ENCODE measurements at regions not wholly inside any gene's neighbourhood (a gene's known extent, or its start where the extent isn't known, plus 50 kb on each side); places are given as distances from the start of the nearest gene placed in this dataset.

- no peak overlapping the region for H3K4me2 ChIP-seq (ENCODE audit: low read length)
- no peaks in the 10 kb centered on the region for H4K20me1 ChIP-seq (ENCODE audit: insufficient read depth)
- H3K9ac ChIP-seq (ENCODE audit: low read length): no peak overlapping the region
- H3K9me3 ChIP-seq (ENCODE audit: low read length): no peaks in the 10 kb centered on the region
- no peaks in the 10 kb centered on the region for H3K79me2 ChIP-seq (replicated peaks; ENCODE audit: insufficient read depth, low read length)
- H3K4me3 ChIP-seq (ENCODE audit: low read length): no peak overlapping the region
- H3K27ac ChIP-seq (ENCODE audit: low read length): no peak overlapping the region
- H3K36me3 ChIP-seq (ENCODE audit: insufficient read depth, low read length): no peaks in the 10 kb centered on the region
- no peak overlapping the region for H2AFZ ChIP-seq (ENCODE audit: low read depth, low read length)
- TF ChIP-seq SMC3 (conservative IDR thresholded peaks at IDR 0.05; ENCODE audit: poor library complexity): no peak
- TF ChIP-seq, protein P1, sequence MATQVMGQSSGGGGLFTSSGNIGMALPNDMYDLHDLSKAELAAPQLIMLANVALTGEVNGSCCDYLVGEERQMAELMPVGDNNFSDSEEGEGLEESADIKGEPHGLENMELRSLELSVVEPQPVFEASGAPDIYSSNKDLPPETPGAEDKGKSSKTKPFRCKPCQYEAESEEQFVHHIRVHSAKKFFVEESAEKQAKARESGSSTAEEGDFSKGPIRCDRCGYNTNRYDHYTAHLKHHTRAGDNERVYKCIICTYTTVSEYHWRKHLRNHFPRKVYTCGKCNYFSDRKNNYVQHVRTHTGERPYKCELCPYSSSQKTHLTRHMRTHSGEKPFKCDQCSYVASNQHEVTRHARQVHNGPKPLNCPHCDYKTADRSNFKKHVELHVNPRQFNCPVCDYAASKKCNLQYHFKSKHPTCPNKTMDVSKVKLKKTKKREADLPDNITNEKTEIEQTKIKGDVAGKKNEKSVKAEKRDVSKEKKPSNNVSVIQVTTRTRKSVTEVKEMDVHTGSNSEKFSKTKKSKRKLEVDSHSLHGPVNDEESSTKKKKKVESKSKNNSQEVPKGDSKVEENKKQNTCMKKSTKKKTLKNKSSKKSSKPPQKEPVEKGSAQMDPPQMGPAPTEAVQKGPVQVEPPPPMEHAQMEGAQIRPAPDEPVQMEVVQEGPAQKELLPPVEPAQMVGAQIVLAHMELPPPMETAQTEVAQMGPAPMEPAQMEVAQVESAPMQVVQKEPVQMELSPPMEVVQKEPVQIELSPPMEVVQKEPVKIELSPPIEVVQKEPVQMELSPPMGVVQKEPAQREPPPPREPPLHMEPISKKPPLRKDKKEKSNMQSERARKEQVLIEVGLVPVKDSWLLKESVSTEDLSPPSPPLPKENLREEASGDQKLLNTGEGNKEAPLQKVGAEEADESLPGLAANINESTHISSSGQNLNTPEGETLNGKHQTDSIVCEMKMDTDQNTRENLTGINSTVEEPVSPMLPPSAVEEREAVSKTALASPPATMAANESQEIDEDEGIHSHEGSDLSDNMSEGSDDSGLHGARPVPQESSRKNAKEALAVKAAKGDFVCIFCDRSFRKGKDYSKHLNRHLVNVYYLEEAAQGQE (IDR thresholded peaks at IDR 0.05; ENCODE audit: borderline replicate concordance): no peak
- no peak for TF ChIP-seq CTCF (IDR thresholded peaks at IDR 0.05; ENCODE audit: poor library complexity, severe bottlenecking)
- TF ChIP-seq EP300 (conservative IDR thresholded peaks at IDR 0.05; ENCODE audit: poor library complexity, severe bottlenecking): no peak
- no peak for TF ChIP-seq RAD21 (conservative IDR thresholded peaks at IDR 0.05)
- TF ChIP-seq TAF1 (IDR thresholded peaks at IDR 0.05; ENCODE audit: low read depth): no peak
- TF ChIP-seq EZH2 (IDR thresholded peaks at IDR 0.05; ENCODE audit: borderline replicate concordance, insufficient read depth, low read length, poor library complexity, severe bottlenecking): no peak
- no peak for TF ChIP-seq MXI1 (conservative IDR thresholded peaks at IDR 0.05; ENCODE audit: poor library complexity, severe bottlenecking)
- no peak for TF ChIP-seq POLR2AphosphoS5 (IDR thresholded peaks at IDR 0.05)
- no peaks in the 10 kb centered on the region for H3F3A ChIP-seq (ENCODE audit: insufficient read depth, low read length, poor library complexity, severe bottlenecking)
- H3K27me3 ChIP-seq (ENCODE audit: insufficient read depth, low read depth, low read length): no peaks in the 10 kb centered on the region
- no peaks in the 10 kb centered on the region for H3K9me2 ChIP-seq (ENCODE audit: insufficient read depth, low read length)
Measured at GRCh38 chr11:116226731-116227130, 546.1 kb downstream of the BUD13 start.

GRCh38 chr11:116225784-116226585, 546.8 kb downstream of the BUD13 start:
- H3K36me3 ChIP-seq (ENCODE audit: insufficient read depth, low read length): no peaks in the 10 kb centered on the region
- no peak overlapping the region for H2AFZ ChIP-seq (ENCODE audit: low read depth, low read length)
- no peak overlapping the region for H3K4me2 ChIP-seq (ENCODE audit: low read length)
- no peak for TF ChIP-seq POLR2AphosphoS5 (IDR thresholded peaks at IDR 0.05)
- TF ChIP-seq CTCF (IDR thresholded peaks at IDR 0.05; ENCODE audit: poor library complexity, severe bottlenecking): no peak
- no peak for TF ChIP-seq EZH2 (IDR thresholded peaks at IDR 0.05; ENCODE audit: borderline replicate concordance, insufficient read depth, low read length, poor library complexity, severe bottlenecking)
- H3F3A ChIP-seq (ENCODE audit: insufficient read depth, low read length, poor library complexity, severe bottlenecking): no peaks in the 10 kb centered on the region
- H3K4me3 ChIP-seq (ENCODE audit: low read length): no peak overlapping the region
- H3K27ac ChIP-seq (ENCODE audit: low read length): no peak overlapping the region
- H4K20me1 ChIP-seq (ENCODE audit: insufficient read depth): no peaks in the 10 kb centered on the region
- H3K9me2 ChIP-seq (ENCODE audit: insufficient read depth, low read length): no peaks in the 10 kb centered on the region
- H3K27me3 ChIP-seq (ENCODE audit: insufficient read depth, low read depth, low read length): no peaks in the 10 kb centered on the region
- no peaks in the 10 kb centered on the region for H3K9me3 ChIP-seq (ENCODE audit: low read length)
- no peak overlapping the region for H3K9ac ChIP-seq (ENCODE audit: low read length)
- H3K79me2 ChIP-seq (replicated peaks; ENCODE audit: insufficient read depth, low read length): no peaks in the 10 kb centered on the region

Measured in neural cell (in vitro differentiated cells).